Natural killer cell (primary cell): ENCODE measurements at regions not wholly inside any gene's neighbourhood (a gene's known extent, or its start where the extent isn't known, plus 50 kb on each side); places are given as distances from the start of the nearest gene placed in this dataset.

Experiments used
- ATAC-seq, 3 donors: fragments of 150-1000 bp in 2 of 3; fragments of 200-7000 bp in 1 of 3; cut with Tn5 transposase; 1 replicate in 1 of 3; 2 replicates in 2 of 3; pipeline ENCODE4 v1.10.0; 2021; ENCODE audit warnings: mild to moderate bottlenecking in 2 of 3, moderate library complexity in 2 of 3
- DNase-seq, 2 donors: peaks; one replicate each; pipeline versions ENCODE4 v3.0.0 to v3.0.0-alpha.2; 2013 to 2021; ENCODE audit warnings: mixed read lengths in 1 of 2
- H3K27ac ChIP-seq: one replicate; pipeline ENCODE4 v1.5.1; 2013; ENCODE audit warnings: mild to moderate bottlenecking, low read length
- H3K27me3 ChIP-seq: one replicate; pipeline ENCODE4 v1.6.1; 2013; ENCODE audit warnings: low read length; ENCODE audit not compliant: control insufficient read depth, insufficient read depth
- H3K36me3 ChIP-seq: one replicate; pipeline ENCODE4 v1.6.1; 2013; ENCODE audit warnings: low read length; ENCODE audit not compliant: control insufficient read depth, insufficient read depth
- H3K4me1 ChIP-seq: one replicate; pipeline ENCODE4 v1.6.1; 2013; ENCODE audit warnings: low read length; ENCODE audit not compliant: control insufficient read depth, insufficient read depth
- H3K4me3 ChIP-seq: one replicate; pipeline ENCODE4 v1.5.1; 2013; ENCODE audit warnings: low read length
- H3K9me3 ChIP-seq: one replicate; pipeline ENCODE4 v1.6.1; 2013; ENCODE audit warnings: low read length; ENCODE audit not compliant: control insufficient read depth, insufficient read depth
- H3K27ac Mint-ChIP-seq, 2 donors: one replicate each; pipeline ENCODE4 v1.8.0; 2022; ENCODE audit warnings: mild to moderate bottlenecking in 2 of 2, mixed read lengths in 2 of 2, moderate library complexity in 1 of 2
- H3K27me3 Mint-ChIP-seq, 2 donors: one replicate each; pipeline ENCODE4 v1.8.0; 2022; ENCODE audit warnings: low read depth in 2 of 2, mixed read lengths in 2 of 2
- H3K36me3 Mint-ChIP-seq: one replicate; pipeline ENCODE4 v1.8.0; 2022; ENCODE audit warnings: mixed read lengths
- H3K4me1 Mint-ChIP-seq, 2 donors: one replicate each; pipeline ENCODE4 v1.8.0; 2022; ENCODE audit warnings: mixed read lengths in 2 of 2
- H3K4me3 Mint-ChIP-seq: one replicate; pipeline ENCODE4 v1.8.0; 2022; ENCODE audit warnings: mild to moderate bottlenecking, moderate library complexity, mixed read lengths
- H3K9me3 Mint-ChIP-seq, 2 donors: one replicate each; pipeline ENCODE4 v1.8.0; 2022; ENCODE audit warnings: mixed read lengths in 2 of 2
- CTCF ChIP-seq: fragments of 200-600 bp; IDR thresholded peaks from one replicate; pipeline ENCODE4 v1.8.0; 2022; ENCODE audit warnings: antibody characterized with exemption
- WGBS: methylation state at CpG from one replicate; pipeline ENCODE4 v1.1.7; 2013; ENCODE audit warnings: missing lambda C conversion rate; ENCODE audit not compliant: insufficient coverage; 5-methylcytosine and 5-hydroxymethylcytosine counted together
- intact Hi-C: fragments of 100-400 bp; cut with micrococcal nuclease; formaldehyde crosslinking; loops from one replicate; pipeline ENCODE4 v1.14.2; 2022

- Mint-ChIP-seq H3K4me1 (no peaks in the 10 kb centered on the region), H3K36me3 (no peaks in the 10 kb centered on the region), H3K4me3 (no peak overlapping the region), H3K27ac (no peak overlapping the region), H3K27me3 (no peaks in the 10 kb centered on the region), H3K9me3 (peaks cover 0 to 2% of the 10 kb centered on the region in 2 donors)
- no peaks in the 10 kb centered on the region for H3K9me3 ChIP-seq
- H3K4me3 ChIP-seq, result no peak overlapping the region
- no peaks in the 10 kb centered on the region for H3K36me3 ChIP-seq
- intact Hi-C loops, result no loop called here
- no peak overlapping the region for H3K27ac ChIP-seq
- TF ChIP-seq CTCF, result peak; percentile 34
- ATAC-seq (no peak), DNase-seq (peak in 1 of 2 donors; percentile 3)
- no peaks in the 10 kb centered on the region for H3K27me3 ChIP-seq
- WGBS, result 66% methylated on average over 7 of the region's 8 CpGs
- H3K4me1 ChIP-seq, result no peaks in the 10 kb centered on the region
Measured at GRCh38 chr2:138846216-138846821, 66.1 kb upstream of the NXPH2 start.

GRCh38 chr2:138842341-138842740, 62.2 kb upstream of the NXPH2 start:
- H3K27ac ChIP-seq, result no peak overlapping the region
- no peaks in the 10 kb centered on the region for H3K27me3 ChIP-seq
- no peak for TF ChIP-seq CTCF
- H3K9me3 ChIP-seq, result no peaks in the 10 kb centered on the region
- no peaks in the 10 kb centered on the region for H3K4me1 ChIP-seq
- ATAC-seq, result no peak
- H3K27me3 Mint-ChIP-seq, result no peaks in the 10 kb centered on the region
- no peaks in the 10 kb centered on the region for H3K36me3 Mint-ChIP-seq
- H3K4me3 Mint-ChIP-seq, result no peak overlapping the region
- 100% methylated on average over 1 of the region's 1 CpG for WGBS
- no peaks in the 10 kb centered on the region for H3K36me3 ChIP-seq
- no peaks in the 10 kb centered on the region for H3K4me1 Mint-ChIP-seq
- H3K9me3 Mint-ChIP-seq, result peaks cover 0 to 6% of the 10 kb centered on the region in 2 donors
- intact Hi-C loops, result no loop called here
- H3K4me3 ChIP-seq, result no peak overlapping the region
- H3K27ac Mint-ChIP-seq, result no peak overlapping the region
- DNase-seq, result no peak

- H3K27ac Mint-ChIP-seq, result no peak overlapping the region
- peaks cover 0 to 6% of the 10 kb centered on the region in 2 donors for H3K9me3 Mint-ChIP-seq
- intact Hi-C loops, result no loop called here
- no peak overlapping the region for H3K27ac ChIP-seq
- H3K36me3 ChIP-seq, result no peaks in the 10 kb centered on the region
- DNase-seq, result no peak
- H3K4me1 ChIP-seq, result no peaks in the 10 kb centered on the region
- H3K36me3 Mint-ChIP-seq, result no peaks in the 10 kb centered on the region
- no peak for TF ChIP-seq CTCF
- ATAC-seq, result no peak
- no peaks in the 10 kb centered on the region for H3K4me1 Mint-ChIP-seq
- no peak overlapping the region for H3K4me3 ChIP-seq
- H3K27me3 ChIP-seq, result no peaks in the 10 kb centered on the region
- H3K9me3 ChIP-seq, result no peaks in the 10 kb centered on the region
- H3K27me3 Mint-ChIP-seq, result no peaks in the 10 kb centered on the region
- 93% methylated on average over 2 of the region's 3 CpGs for WGBS
- no peak overlapping the region for H3K4me3 Mint-ChIP-seq
Measured at GRCh38 chr2:138841459-138841858, 61.3 kb upstream of the NXPH2 start.
